WTC11 (cell line): ENCODE measurements at regions not wholly inside any gene's neighbourhood (a gene's known extent, or its start where the extent isn't known, plus 50 kb on each side); places are given as distances from the start of the nearest gene placed in this dataset.

Experiments used
- ATAC-seq: fragments of 200-7000 bp; cut with Tn5 transposase; 2 replicates; pipeline ENCODE4 v1.10.0; 2021; ENCODE audit warnings: mild to moderate bottlenecking, moderate library complexity
- CTCF ChIA-PET: fragments of 300-600 bp; sonication (Branson Sonifier 250); formaldehyde crosslinking; loops from one replicate; lab custom pipeline; 2021; ENCODE audit warnings: antibody characterized with exemption; lab: Charles Lee
- POLR2A ChIA-PET: fragments of 350-600 bp; sonication (Branson Sonifier 250); formaldehyde crosslinking; loops from one replicate; lab custom pipeline; 2021; ENCODE audit warnings: antibody characterized with exemption; lab: Charles Lee
- DNase-seq: peaks from one replicate; pipeline ENCODE4 v3.0.0; 2021; ENCODE audit warnings: low spot score
- H3K27ac Mint-ChIP-seq: 2 replicates; pipeline ENCODE4 v1.8.0; 2021; ENCODE audit warnings: mixed read lengths
- H3K27me3 Mint-ChIP-seq: 2 replicates; pipeline ENCODE4 v1.8.0; 2021; ENCODE audit warnings: low read depth, mild to moderate bottlenecking, moderate library complexity, mixed read lengths
- H3K36me3 Mint-ChIP-seq: 2 replicates; pipeline ENCODE4 v1.8.0; 2021; ENCODE audit warnings: mixed read lengths
- H3K4me1 Mint-ChIP-seq: 2 replicates; pipeline ENCODE4 v1.8.0; 2022; ENCODE audit warnings: mixed read lengths
- H3K4me3 Mint-ChIP-seq: 2 replicates; pipeline ENCODE4 v1.8.0; 2021; ENCODE audit warnings: mild to moderate bottlenecking, moderate library complexity, mixed read lengths
- H3K9me3 Mint-ChIP-seq: 2 replicates; pipeline ENCODE4 v1.8.0; 2021; ENCODE audit warnings: mixed read lengths
- ATF2 ChIP-seq: sonication (generic); formaldehyde crosslinking; IDR thresholded peaks from 2 replicates; pipeline ENCODE4 v1.8.1; 2022; ENCODE audit warnings: low read depth, missing genetic modification reagents, borderline replicate concordance
- CREB1 ChIP-seq: sonication (generic); formaldehyde crosslinking; IDR thresholded peaks from 2 replicates; pipeline ENCODE4 v1.8.0; 2023; ENCODE audit warnings: mild to moderate bottlenecking, missing genetic modification reagents
- CREM ChIP-seq: sonication (generic); formaldehyde crosslinking; IDR thresholded peaks from 2 replicates; pipeline ENCODE4 v1.8.1; 2022; ENCODE audit warnings: mild to moderate bottlenecking, missing genetic modification reagents, moderate library complexity
- CTCF ChIP-seq: fragments of 200-600 bp; IDR thresholded peaks from 2 replicates; pipeline ENCODE4 v1.8.0; 2022; ENCODE audit warnings: antibody characterized with exemption
- ERG ChIP-seq: fragments of 250-450 bp; sonication (Bioruptor Pico); IDR thresholded peaks from 2 replicates; pipeline ENCODE4 v1.8.0; 2021; ENCODE audit warnings: mild to moderate bottlenecking
- ETV6 ChIP-seq: sonication (generic); formaldehyde crosslinking; IDR thresholded peaks from 2 replicates; pipeline ENCODE4 v1.8.1; 2022; ENCODE audit warnings: mild to moderate bottlenecking, missing genetic modification reagents
- MAX ChIP-seq: sonication (generic); formaldehyde crosslinking; IDR thresholded peaks from 2 replicates; pipeline ENCODE4 v1.8.0; 2022; ENCODE audit warnings: mild to moderate bottlenecking, missing genetic modification reagents
- MYBL2 ChIP-seq: sonication (generic); formaldehyde crosslinking; IDR thresholded peaks from 2 replicates; pipeline ENCODE4 v1.8.1; 2023; ENCODE audit warnings: mild to moderate bottlenecking, moderate library complexity, missing genetic modification reagents
- NFATC4 ChIP-seq: fragments of 250-450 bp; sonication (Bioruptor Pico); IDR thresholded peaks from 2 replicates; pipeline ENCODE4 v1.9.0; 2021; ENCODE audit warnings: mild to moderate bottlenecking
- OVOL2 ChIP-seq: fragments of 250-450 bp; sonication (Bioruptor Pico); IDR thresholded peaks from 2 replicates; pipeline ENCODE4 v1.9.0; 2021; ENCODE audit warnings: mild to moderate bottlenecking, borderline replicate concordance
- PRDM15 ChIP-seq: sonication (generic); formaldehyde crosslinking; IDR thresholded peaks from 2 replicates; pipeline ENCODE4 v1.8.0; 2022; ENCODE audit warnings: missing genetic modification reagents
- STAT6 ChIP-seq: sonication (generic); formaldehyde crosslinking; conservative IDR thresholded peaks from 2 replicates; pipeline ENCODE4 v1.8.1; 2023; ENCODE audit warnings: mild to moderate bottlenecking, low read depth, missing genetic modification reagents, moderate library complexity
- TEAD1 ChIP-seq: sonication (generic); formaldehyde crosslinking; IDR thresholded peaks from 2 replicates; pipeline ENCODE4 v1.8.0; 2022; ENCODE audit warnings: mild to moderate bottlenecking, missing genetic modification reagents
- TEAD4 ChIP-seq: sonication (generic); formaldehyde crosslinking; IDR thresholded peaks from 2 replicates; pipeline ENCODE4 v1.8.0; 2022; ENCODE audit warnings: mild to moderate bottlenecking, missing genetic modification reagents
- USF1 ChIP-seq: sonication (generic); formaldehyde crosslinking; IDR thresholded peaks from 2 replicates; pipeline ENCODE4 v1.8.0; 2022; ENCODE audit warnings: mild to moderate bottlenecking, missing genetic modification reagents
- USF2 ChIP-seq: sonication (generic); formaldehyde crosslinking; IDR thresholded peaks from 2 replicates; pipeline ENCODE4 v1.8.1; 2023; ENCODE audit warnings: mild to moderate bottlenecking, missing genetic modification reagents, moderate library complexity
- ZBTB43 ChIP-seq: sonication (generic); formaldehyde crosslinking; IDR thresholded peaks from 2 replicates; pipeline ENCODE4 v1.8.1; 2023; ENCODE audit warnings: mild to moderate bottlenecking, missing genetic modification reagents
- ZNF263 ChIP-seq: sonication (generic); formaldehyde crosslinking; IDR thresholded peaks from 2 replicates; pipeline ENCODE4 v1.8.1; 2022; ENCODE audit warnings: low read depth, mild to moderate bottlenecking, moderate library complexity, missing genetic modification reagents
- ZNF317 ChIP-seq: sonication (generic); formaldehyde crosslinking; IDR thresholded peaks from 2 replicates; pipeline ENCODE4 v1.8.1; 2023; ENCODE audit warnings: low read depth, mild to moderate bottlenecking, moderate library complexity, missing genetic modification reagents, borderline replicate concordance
- ZNF423 ChIP-seq: fragments of 250-450 bp; sonication (Bioruptor Pico); IDR thresholded peaks from 2 replicates; pipeline ENCODE4 v2.1.2; 2022; ENCODE audit warnings: mild to moderate bottlenecking, moderate library complexity

GRCh38 chr5:123937230-123937629 lies 425.3 kb downstream of the CSNK1G3 start:
- H3K27me3 Mint-ChIP-seq, result peaks cover 23% of the 10 kb centered on the region
- H3K4me3 Mint-ChIP-seq, result no peak overlapping the region
- H3K27ac Mint-ChIP-seq, result no peak overlapping the region
- DNase-seq, result peak; percentile 39
- H3K9me3 Mint-ChIP-seq, result peaks cover 67% of the 10 kb centered on the region
- peak; percentile 78 for ATAC-seq
- peaks cover 73% of the 10 kb centered on the region for H3K36me3 Mint-ChIP-seq
- H3K4me1 Mint-ChIP-seq, result peaks cover 7% of the 10 kb centered on the region; the same call in 1 of the 2 replicates
- ChIA-PET POLR2A (interaction anchor here (0.6 kb wide), 1 partner anchor 584 kb away, joined by 3 read pairs; no protein-coding TSS in a partner anchor), CTCF (no interaction called here)
- TF ChIP-seq CREB1 (no peak), CREM (CRISPR knock-in tag) (no peak), ETV6 (0 out of 2 replicates have a peak, but pooled peaks have one; percentile 64), ZNF423 (0 out of 2 replicates have a peak, but pooled peaks have one; percentile 13), PRDM15 (no peak), NFATC4 (no peak), ATF2 (CRISPR knock-in tag) (no peak), ERG (CRISPR knock-in tag) (no peak), USF1 (CRISPR knock-in tag) (peak; percentile 42; the same call in 1 of the 2 replicates), ZNF317 (CRISPR knock-in tag) (0 out of 2 replicates have a peak, but pooled peaks have one; percentile 10), TEAD4 (no peak), OVOL2 (no peak), MYBL2 (no peak), USF2 (CRISPR knock-in tag) (peak; percentile 67), ZBTB43 (CRISPR knock-in tag) (no peak), ZNF263 (no peak), MAX (peak; percentile 93), TEAD1 (CRISPR knock-in tag) (0 out of 2 replicates have a peak, but pooled peaks have one; percentile 59), STAT6 (CRISPR knock-in tag) (no peak), CTCF (peak; percentile 59)
